NCI-H1930 (cell line): ENCODE measurements at regions not wholly inside any gene's neighbourhood (a gene's known extent, or its start where the extent isn't known, plus 50 kb on each side); places are given as distances from the start of the nearest gene placed in this dataset.

Source experiments
- DNase-seq, 2 experiments: peaks; one replicate each; lab custom pipeline; 2025; lab: John Stamatoyannopoulos, UW

DNA sequence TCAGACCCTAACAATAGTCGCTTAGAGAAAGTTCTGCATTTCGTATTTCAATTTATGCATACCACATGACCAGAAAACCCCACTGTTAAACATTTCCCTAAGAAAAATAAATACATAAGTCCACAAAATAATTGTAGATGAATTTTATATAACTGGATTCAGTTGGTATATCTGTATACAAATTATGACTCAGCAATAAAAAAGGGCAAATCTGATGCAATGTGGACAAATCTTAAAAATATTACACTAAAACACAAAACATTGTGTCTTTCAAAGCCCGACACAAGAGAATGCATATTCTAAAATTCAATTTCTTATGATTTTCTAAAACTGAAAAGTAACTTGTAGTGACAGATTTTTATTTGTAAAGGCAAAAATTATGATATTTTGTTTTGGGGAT lies 1005.0 kb downstream of the EFNB2 start:
- no peak for DNase-seq

DNA sequence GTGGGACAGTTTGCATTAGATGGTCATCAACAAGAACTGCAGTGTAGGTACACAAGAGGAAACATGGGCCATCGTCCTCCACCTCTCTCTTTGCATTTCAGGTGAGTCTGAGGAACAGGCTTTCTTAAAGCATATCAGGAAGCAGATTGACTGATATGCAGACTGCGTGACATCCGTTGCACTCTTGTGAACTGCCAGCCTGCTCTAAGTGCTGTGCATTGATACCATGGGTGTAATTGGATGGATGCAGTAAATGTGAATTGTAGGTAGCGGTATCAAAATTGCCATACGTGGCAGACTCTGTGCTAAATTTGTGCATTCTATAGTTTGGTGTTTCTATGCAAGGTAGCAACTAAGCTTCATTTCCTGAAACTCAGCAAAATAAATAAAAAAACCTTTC lies 1008.3 kb downstream of the EFNB2 start:
- DNase-seq, result no peak

DNA sequence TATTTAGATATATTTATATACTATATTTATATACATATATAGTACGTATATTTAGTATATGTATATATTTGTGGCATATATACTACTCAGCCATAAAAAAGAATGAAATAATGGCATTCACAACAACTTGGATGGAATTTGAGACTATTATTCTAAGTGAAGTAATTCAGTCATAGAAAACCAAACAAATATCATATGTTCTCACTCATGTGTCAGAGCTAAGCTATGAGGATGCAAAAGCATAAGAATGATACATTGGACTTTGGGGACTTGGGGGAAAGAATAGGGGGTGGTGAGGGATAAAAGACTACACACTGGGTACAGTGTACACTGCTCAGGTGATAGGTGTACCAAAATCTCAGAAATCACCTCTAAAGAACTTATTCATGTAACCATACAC lies 1015.7 kb downstream of the EFNB2 start:
- DNase-seq, result no peak

DNA sequence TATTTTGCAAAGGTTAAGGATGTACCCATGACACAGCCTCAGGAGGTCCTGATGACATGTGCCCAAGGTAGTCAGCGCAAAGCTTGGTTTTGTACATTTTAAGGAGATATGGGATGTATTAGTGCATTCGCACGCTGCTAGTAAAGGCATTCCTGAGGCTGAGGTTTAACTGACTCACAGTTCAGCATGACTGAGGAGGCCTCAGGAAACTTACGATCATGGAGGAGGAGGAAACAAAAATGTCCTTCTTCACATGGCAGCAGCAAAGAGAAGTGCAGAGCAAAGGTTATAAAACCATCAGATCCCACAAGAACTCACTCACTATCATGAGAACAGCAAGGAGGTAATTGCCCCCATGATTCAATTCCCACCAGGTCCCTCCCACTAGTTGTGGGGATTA lies 1017.4 kb downstream of the EFNB2 start:
- DNase-seq, result no peak

DNA sequence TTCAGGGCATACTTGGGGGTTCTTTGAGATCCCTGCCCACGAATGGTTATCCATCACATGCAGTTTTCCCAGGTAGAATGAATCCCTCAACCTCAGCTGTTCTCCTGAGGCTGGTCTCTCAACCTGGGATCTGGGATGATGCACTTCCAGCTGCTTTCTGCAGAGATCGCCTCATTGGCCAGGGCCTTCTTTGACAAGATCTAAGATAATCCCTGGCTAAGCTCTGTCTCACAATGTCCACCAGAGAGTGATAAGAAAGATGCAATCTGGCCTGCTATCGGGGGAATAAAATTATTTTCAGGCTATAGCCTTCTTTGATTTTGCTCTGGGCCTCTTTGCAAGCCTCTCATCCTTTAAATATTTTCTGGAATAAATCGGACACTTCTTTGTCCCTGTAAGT lies 1021.1 kb downstream of the EFNB2 start:
- DNase-seq, result no peak

DNA sequence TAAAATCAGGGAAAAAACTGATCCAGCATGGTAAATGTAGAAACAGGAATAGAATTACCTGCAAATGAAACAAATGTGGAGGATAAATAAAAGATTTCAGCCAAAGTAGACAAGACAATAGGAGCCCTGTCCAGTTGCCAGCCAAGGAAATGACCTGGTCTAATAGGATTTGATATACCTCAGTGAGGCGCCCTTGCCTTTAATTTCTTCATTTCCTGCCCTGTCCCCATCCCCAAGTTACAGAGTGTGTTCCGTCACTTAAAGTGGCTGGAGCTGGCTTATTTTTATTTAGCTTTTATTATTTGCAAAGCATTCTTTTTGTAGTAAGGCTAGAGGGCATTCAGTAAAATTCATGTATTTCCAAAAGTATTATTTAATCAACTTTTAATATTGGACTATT lies 1022.0 kb downstream of the EFNB2 start:
- DNase-seq, result no peak

DNA sequence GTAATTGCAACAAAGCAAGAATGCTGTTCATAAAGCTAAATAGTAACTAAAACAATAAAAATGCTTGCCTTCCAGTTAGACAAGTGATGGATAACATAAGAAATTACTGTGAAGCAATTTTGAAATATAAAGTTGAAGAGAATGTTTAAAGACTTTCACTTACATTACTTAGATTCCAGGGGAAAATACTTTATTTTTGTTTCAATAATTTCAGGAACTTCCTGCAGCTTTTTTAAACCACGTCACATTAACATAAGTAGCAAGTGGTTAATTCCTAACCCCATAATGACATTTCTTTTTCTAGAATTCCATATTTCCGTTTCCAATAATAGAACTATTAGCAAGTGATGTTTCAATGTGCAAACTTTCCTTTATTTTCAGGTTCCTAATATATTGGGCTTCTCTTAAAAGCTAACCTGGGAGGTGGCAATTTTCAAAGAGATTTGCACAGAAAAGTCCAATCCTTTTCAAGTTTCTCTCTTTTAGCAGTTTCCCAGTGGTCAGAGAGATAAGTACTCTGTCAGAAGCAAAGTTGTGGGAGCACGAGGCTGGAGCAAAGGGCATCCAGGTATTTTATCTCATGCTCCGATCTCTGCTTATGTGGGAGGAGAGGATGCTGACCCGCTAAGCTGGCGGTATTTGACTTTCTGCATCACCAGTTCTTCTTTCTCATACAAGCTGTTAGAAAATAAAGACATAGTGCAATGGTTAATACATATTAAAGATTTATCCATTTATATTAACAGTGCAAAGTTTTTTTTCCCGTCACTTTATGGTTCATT lies 1025.3 kb downstream of the EFNB2 start:
- DNase-seq, result no peak

DNA sequence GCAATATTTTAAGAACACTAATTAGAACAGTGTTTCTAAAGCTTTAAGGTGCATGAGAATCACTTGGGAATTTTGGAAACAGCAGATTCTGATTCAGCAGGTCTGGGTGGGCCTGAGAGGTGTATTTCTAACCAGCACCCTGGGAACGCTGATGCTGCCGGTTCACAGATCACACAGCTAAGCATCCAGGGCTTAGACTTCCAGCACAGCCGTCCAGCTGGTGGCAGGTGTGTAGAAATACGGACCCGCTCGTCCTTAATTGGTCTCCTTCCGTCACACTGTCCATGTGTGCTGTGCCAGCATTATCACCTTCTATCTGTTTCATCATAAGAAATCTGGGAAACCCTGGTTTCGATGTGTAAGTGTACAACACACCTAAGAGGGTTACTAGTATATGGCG lies 1029.0 kb downstream of the EFNB2 start:
- DNase-seq, result no peak

DNA sequence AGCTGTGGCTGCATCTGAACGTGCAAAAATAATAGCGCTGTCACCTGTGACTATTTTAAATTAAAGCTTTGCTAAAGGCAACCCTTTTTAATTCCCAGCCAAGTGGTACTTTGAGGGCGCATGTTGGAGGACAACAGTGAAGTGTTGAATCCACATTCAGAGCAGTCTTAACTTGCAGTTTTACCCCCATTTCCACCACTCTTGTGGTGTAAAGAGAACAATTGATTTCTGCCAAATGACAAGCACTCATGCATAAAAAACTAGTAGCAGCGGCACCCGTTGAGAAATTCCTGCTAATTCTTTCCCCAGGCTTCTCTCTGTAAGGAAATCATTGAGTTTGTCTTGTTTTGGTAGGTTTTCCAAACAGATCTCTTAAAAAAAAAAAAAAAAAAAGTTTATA lies 1033.3 kb downstream of the EFNB2 start:
- no peak for DNase-seq

DNA sequence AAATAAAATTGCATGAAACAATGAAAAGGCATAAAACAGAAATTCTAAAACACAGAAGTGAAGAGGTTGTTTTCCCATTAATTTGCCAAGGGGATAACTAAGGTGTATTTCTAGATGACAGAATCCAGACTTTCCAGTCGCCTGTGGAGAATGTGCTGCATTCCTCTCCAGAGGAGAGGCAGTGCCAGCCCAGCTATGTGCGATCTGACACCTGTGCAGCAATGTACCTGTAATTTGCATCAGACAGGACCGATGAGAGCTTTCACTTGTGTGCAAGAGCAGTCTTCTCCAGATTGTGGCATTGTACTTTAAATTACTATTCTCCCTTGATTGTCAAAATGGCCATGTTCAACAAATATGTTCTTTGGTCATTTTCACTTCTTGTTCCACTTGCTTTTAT lies 1037.9 kb downstream of the EFNB2 start:
- DNase-seq, result no peak

DNA sequence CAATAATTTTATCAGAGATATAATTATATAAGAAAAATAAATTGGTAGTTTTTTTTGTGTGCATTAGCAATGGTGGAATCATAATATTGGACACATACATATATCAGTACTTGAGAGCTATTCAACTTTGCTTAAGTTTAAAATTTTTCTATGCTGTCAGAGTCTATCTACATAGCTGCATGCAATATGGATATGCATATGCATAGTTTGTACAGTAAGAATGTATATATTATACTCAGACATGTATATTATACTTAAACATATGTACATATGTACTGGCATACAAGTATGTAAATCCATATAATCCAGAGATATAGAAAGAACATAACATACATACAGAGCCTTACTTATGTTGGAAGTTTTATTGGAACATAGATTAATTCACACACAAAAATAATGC lies 1043.2 kb downstream of the EFNB2 start:
- DNase-seq, result no peak

DNA sequence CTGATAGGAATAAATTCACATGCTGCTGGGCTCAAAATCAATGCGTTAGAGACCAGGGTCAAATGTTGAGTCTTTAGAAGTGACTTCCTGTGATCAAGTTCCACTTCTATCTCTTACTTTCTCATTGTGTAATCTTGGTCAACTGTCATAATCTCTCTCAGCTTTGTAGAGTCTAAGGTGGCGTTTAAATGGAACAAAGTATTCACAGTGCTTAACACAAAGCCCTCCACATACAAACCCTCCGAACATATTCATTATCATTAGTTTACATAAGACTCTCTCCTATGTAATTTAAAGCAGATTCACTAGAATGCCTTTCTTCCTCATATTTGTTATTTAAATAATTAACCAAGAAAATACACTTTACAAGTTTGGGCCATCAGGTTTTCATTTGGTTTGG lies 1044.1 kb downstream of the EFNB2 start:
- no peak for DNase-seq

DNA sequence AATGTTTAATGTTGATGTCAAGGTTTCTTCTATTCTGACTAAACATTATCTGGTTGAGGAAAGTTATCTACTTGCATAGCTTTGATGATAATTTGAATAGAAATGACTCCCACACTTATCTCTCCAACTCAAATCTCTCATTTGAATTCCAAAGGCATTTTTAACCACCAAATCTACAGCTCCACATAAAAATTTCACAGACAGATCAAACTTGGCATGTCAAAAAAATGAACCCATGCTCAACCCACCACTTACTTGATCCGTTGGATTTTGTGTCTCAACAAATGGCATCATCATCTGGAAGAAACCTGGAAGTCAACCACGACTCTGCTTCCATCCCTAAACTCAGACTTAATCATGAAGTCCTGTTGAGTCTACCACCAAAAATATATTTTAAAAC lies 1050.4 kb downstream of the EFNB2 start:
- DNase-seq, result no peak

DNA sequence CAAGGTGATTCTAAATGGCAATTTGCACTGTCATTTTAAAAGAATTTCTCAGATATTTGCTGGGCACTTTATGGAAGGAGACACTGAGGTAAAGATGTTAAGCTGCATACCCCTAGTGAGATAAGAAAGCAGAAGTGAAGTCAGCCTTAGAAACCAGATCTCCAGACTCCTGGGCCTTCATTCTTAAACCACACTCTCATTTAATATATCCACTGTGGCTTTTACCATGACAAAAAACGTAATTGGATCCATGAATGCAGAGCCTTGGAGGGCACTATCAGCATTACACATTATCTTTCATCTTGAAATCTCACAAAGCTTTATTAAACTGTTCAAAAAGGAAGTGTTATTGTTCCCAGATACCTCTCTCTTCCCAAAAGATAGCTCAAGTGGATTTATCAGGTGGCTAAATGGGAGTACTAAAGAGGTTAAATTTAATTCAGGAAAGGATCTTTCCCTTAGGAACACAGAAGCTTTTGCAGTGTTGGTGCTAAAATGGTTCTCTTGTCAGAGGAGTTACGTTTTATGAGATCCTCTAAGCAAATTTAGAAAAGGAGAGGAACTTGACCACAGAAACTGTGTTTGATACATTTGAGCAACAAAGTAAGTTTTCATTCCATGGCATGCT lies 1060.4 kb downstream of the EFNB2 start:
- no peak for DNase-seq

DNA sequence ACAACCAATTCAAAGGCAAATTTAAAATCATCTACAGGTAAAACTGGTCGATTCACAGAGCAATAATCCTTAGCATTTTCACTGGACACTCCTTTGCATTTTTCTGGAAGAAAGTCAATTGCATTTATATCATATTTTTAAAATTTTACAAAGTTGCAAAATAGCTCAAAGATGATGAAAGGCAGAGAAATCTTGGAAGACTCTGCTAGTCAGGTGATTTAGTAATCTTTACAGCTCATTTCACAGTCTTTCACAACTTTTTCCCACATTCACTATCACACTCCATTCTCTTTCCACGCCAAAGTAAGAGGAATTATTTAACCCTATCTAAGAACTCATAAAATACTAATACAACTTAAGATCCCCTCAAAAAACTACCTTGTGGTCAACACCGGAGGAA lies 1063.8 kb downstream of the EFNB2 start:
- DNase-seq, result no peak

DNA sequence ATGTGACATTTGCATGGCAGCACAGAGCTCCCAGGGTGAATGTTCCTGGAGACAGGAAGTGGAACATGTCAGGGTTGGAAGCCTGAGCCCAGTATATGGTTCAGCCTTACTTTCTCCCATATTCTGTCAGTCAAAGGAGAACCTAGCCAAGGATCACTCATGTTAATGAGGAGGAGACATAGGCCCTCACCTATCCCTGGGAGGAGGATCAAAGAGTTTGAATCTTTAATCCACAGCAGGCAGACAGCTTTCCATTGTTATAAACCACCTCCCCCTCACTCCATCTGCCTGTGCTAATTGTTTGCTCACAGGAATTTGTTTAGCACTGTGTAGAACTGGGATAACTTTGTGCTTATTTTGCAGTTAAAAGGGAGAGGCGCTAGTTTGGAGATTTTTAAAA lies 1069.1 kb downstream of the EFNB2 start:
- no peak for DNase-seq

DNA sequence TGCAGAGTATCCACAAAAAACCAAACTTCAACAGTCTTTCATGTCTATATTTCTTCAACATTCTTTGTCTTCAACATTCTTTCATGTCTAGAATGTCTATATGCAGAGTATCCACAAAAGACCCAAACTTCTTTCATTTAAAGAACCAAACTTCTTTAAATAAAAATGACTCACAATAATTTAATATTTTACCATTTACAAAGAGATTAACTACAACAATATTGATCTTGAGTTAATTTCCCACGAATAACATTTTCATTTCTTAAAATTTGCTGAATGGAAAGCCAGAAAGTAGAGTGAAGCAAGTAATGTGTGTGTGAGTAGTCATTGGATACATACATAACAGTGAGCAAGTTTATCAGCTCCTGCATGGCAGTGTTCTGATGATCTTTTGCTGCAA lies 1069.7 kb downstream of the EFNB2 start, which contains the start of gene DAOA:
DAOA (plus strand) TSS at position 301 of the 400 bp plus-strand sequence.
- no peak for DNase-seq

DNA sequence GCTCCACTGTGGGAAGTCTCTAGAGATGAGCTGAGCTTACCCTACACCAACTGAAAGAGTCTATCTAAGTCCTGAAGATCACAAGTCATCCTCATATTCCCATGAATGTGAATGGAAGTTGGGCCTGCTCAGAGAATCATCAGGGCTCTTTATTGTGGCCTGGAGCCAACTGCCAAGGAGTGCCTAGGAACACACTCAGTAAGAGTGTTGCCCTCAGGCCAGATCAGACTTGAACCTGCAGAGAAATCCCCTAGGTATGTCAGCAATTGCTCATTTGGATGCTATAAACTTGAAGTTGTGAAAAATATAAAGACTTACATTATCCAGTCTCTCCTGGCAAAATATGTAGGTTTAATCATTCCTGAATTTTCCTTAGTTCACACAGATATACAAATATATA lies 1070.2 kb downstream of the EFNB2 start:
- no peak for DNase-seq

DNA sequence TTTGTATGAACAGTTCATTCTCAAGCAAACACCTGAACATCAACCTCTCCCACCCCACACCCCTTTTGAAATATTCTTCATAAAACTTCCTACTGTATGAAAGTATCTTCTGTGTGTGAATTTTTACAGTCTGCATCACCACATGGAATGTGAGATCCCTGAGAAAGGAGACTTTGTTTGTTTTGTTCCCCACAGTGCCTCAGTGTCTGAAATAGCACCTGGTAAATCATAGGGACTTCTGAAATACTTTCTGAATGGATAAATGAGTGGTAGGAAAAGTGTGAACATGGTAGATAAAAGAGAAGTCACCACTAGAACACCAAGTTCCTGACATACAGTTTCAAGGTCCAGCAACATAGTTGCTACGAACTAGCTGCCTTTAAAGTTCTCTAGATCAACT lies 1071.2 kb downstream of the EFNB2 start:
- no peak for DNase-seq

DNA sequence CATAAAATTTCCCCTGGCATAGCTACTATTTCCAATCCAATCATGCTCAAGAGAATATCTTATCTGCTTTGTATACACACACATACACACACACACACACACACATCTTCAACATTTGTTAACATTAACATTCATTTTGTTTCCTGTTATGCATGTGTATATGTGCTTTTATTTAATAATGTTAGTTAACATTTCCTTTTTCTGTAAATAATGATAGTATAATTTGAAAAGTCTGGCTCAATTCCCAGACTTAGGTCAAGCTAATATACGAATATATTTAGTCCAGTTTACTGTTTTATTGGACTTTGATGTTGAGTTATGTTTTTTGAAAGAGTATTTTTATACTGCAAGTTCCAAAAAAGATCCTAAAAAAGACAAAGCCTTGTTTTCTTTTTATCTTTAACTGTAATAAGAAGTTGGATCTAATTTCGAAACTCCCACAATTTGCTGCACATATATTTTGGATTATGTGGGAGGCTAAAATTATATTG lies 1072.4 kb downstream of the EFNB2 start:
- DNase-seq, result no peak

DNA sequence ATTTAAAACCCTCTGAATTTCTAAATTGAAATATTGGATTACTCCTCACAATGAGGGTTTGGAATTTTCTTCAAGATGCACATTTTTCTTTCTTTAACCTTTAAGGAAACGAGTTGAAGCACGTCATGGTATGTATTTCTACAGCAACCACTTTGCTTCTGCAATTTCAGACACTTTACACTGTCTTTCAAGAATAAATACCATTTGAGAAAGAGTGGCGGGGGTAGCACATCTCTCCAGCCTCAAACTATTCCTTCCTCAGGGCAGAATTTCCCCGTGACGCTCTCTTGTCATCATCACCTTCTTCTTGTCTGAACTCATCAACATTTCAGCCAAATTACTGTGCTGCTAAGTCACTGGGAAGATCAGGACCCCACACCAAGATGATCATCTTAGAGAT lies 1073.4 kb downstream of the EFNB2 start:
- DNase-seq, result no peak

DNA sequence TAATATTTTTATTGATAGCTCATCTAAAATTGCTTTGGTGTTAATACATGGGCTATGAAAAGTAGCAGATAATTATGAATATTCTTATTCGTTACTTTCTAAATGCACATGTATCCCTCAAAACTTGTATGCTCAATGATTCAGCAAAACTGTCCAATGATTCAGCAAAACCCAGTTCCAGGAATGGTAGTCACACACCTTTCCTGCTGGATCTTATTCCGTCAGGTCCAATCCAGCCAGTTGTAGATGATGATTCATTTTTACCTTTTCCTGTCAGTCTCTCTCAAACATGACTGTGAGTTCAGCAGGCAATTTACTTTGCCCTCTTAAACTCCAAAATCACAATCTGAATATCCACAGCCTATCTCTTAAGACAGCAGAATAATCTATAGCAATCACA lies 1082.6 kb downstream of the EFNB2 start:
- DNase-seq, result no peak

DNA sequence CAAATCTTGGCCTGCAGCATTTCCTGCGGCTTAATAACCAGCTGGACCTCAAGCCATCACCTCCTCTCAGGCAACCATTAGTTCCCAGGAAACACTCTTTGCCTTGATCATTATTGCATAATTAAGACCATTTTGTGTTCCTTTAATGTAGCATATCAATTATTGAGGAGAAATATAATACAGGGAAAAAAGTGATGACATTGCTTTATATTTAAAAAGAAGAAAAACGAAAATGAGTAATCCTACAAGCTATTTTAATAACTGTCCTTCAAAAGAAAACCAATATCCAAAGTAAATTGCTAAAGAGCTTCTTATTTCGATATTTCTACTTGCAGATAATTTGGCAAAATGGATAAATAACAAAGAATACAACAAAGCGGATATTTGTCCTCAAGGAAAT lies 1084.7 kb downstream of the EFNB2 start:
- DNase-seq, result no peak

DNA sequence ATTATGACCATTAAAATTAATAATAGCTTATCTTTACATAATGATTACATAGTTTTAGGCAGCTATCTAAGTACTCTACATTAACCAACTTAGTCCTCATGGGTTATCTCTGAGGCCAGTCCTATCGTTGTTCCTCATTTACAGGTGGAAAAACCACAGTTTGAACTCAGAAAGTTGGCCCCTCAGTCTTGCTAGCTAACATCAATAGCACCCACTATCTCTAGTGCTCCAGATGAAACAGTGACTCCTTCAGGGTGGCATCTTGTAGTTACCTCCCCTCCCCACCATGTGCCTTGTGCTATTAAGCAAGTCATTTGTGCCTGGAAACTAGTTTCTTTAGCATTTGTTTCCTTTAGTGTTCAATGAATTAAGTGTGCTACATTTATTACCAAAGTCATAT lies 1086.7 kb downstream of the EFNB2 start:
- DNase-seq, result no peak
